ENCODE measurements at regions not wholly inside any gene's neighbourhood (a gene's known extent, or its start where the extent isn't known, plus 50 kb on each side); places are given as distances from the start of the nearest gene placed in this dataset.

DNA sequence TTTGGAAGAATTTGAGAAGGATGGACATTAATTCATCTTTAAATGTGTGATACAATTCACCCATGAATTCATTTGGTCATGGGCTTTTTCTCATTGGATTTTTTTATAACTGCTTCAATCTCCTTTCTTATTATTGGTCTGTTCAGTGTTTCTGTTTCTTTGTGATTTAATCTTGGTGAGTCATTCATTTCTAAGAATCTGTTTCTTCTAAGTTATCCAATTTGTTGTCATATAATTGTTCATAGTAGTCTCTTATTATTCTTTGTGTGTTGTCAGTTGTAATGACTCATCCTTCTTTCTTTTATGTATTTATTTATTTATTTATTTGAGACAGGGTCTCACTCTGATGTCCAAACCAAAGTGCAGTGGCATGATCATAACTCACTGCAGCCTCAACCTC, 146.1 kb upstream of the ZNF267 start (continued):
- TF ChIP-seq, protein P1, sequence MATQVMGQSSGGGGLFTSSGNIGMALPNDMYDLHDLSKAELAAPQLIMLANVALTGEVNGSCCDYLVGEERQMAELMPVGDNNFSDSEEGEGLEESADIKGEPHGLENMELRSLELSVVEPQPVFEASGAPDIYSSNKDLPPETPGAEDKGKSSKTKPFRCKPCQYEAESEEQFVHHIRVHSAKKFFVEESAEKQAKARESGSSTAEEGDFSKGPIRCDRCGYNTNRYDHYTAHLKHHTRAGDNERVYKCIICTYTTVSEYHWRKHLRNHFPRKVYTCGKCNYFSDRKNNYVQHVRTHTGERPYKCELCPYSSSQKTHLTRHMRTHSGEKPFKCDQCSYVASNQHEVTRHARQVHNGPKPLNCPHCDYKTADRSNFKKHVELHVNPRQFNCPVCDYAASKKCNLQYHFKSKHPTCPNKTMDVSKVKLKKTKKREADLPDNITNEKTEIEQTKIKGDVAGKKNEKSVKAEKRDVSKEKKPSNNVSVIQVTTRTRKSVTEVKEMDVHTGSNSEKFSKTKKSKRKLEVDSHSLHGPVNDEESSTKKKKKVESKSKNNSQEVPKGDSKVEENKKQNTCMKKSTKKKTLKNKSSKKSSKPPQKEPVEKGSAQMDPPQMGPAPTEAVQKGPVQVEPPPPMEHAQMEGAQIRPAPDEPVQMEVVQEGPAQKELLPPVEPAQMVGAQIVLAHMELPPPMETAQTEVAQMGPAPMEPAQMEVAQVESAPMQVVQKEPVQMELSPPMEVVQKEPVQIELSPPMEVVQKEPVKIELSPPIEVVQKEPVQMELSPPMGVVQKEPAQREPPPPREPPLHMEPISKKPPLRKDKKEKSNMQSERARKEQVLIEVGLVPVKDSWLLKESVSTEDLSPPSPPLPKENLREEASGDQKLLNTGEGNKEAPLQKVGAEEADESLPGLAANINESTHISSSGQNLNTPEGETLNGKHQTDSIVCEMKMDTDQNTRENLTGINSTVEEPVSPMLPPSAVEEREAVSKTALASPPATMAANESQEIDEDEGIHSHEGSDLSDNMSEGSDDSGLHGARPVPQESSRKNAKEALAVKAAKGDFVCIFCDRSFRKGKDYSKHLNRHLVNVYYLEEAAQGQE (IDR thresholded peaks at IDR 0.05; ENCODE audit: low read depth, low read length), result no peak
- TF ChIP-seq, protein P2, sequence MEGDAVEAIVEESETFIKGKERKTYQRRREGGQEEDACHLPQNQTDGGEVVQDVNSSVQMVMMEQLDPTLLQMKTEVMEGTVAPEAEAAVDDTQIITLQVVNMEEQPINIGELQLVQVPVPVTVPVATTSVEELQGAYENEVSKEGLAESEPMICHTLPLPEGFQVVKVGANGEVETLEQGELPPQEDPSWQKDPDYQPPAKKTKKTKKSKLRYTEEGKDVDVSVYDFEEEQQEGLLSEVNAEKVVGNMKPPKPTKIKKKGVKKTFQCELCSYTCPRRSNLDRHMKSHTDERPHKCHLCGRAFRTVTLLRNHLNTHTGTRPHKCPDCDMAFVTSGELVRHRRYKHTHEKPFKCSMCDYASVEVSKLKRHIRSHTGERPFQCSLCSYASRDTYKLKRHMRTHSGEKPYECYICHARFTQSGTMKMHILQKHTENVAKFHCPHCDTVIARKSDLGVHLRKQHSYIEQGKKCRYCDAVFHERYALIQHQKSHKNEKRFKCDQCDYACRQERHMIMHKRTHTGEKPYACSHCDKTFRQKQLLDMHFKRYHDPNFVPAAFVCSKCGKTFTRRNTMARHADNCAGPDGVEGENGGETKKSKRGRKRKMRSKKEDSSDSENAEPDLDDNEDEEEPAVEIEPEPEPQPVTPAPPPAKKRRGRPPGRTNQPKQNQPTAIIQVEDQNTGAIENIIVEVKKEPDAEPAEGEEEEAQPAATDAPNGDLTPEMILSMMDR (IDR thresholded peaks at IDR 0.05), result no peak
- TF ChIP-seq RFX5 (IDR thresholded peaks at IDR 0.05; ENCODE audit: low read length), result no peak
- no peak for TF ChIP-seq JUND (IDR thresholded peaks at IDR 0.05)
- TF ChIP-seq FOXM1 (IDR thresholded peaks at IDR 0.05; ENCODE audit: low read depth), result no peak
- TF ChIP-seq TAF1 (IDR thresholded peaks at IDR 0.05; ENCODE audit: borderline replicate concordance, low read depth, low read length), result no peak
- no peak for TF ChIP-seq RCOR1 (IDR thresholded peaks at IDR 0.05; ENCODE audit: low read length)
- TF ChIP-seq MEF2A (IDR thresholded peaks at IDR 0.05; ENCODE audit: borderline replicate concordance, low read depth), result no peak
- TF ChIP-seq, protein P3, sequence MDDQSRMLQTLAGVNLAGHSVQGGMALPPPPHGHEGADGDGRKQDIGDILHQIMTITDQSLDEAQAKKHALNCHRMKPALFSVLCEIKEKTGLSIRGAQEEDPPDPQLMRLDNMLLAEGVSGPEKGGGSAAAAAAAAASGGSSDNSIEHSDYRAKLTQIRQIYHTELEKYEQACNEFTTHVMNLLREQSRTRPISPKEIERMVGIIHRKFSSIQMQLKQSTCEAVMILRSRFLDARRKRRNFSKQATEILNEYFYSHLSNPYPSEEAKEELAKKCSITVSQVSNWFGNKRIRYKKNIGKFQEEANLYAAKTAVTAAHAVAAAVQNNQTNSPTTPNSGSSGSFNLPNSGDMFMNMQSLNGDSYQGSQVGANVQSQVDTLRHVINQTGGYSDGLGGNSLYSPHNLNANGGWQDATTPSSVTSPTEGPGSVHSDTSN (IDR thresholded peaks at IDR 0.05), result no peak

DNA sequence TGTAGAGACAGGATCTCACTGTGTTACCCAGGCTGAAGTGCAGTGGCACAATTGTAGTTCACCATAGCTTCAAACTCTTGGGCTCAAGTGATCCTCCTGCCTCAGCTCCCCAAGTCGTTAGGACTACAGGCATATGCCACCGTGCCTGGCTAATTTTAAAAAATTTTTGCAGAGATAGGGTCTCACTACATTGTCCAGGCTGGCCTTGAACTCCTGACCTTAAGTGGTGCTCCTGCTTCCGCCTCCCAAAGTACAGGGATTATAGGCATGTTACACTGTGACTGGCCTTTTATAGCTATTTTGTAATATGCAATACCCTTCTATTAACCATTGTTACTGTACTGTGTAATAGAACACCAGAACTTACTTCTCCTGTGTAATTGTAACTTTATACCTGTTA, 139.3 kb upstream of the ZNF267 start:
- peaks cover 8% of the 10 kb centered on the region for H3F3A ChIP-seq (replicated peaks; ENCODE audit: insufficient read depth)
- H3K9ac ChIP-seq, result no peak overlapping the region
- H3K9me2 ChIP-seq, result no peaks in the 10 kb centered on the region
- peaks cover 24 to 84% of the 10 kb centered on the region in 2 experiments for H3K36me3 ChIP-seq (replicated peaks in 1 of 2; ENCODE audit: control insufficient read depth in 1 of 2, insufficient read depth in 2 of 2, low read length in 1 of 2)
- H3K4me2 ChIP-seq, result no peak overlapping the region
- no peak overlapping the region for H3K4me3 ChIP-seq (ENCODE audit: low read depth in 2 of 2, low read length in 1 of 2)
- no peaks in the 10 kb centered on the region for H3K4me1 ChIP-seq (ENCODE audit: control insufficient read depth in 1 of 2, insufficient read depth in 2 of 2, low read depth in 1 of 2, low read length in 1 of 2)
- WGBS (ENCODE audit: low lambda C conversion rate), result 79% methylated on average over 3 of the region's 3 CpGs
- no peaks in the 10 kb centered on the region for H3K27me3 ChIP-seq (ENCODE audit: insufficient read depth)
- H3K79me2 ChIP-seq (ENCODE audit: insufficient read depth), result peaks cover 9% of the 10 kb centered on the region; the same call in 1 of the 2 replicates
- no peak overlapping the region for H3K27ac ChIP-seq (ENCODE audit: low read depth in 2 of 2, low read length in 1 of 2)
- CTCF ChIA-PET, result no interaction called here
- no peak for DNase-seq
- H3K9me3 ChIP-seq, result peaks cover 22% of the 10 kb centered on the region
- POLR2A ChIA-PET, result no interaction called here
- H4K20me1 ChIP-seq (ENCODE audit: insufficient read depth), result no peaks in the 10 kb centered on the region
- H2AFZ ChIP-seq (ENCODE audit: low read depth), result no peak overlapping the region
- no peak for TF ChIP-seq JUND (IDR thresholded peaks at IDR 0.05)
- TF ChIP-seq, protein P4, sequence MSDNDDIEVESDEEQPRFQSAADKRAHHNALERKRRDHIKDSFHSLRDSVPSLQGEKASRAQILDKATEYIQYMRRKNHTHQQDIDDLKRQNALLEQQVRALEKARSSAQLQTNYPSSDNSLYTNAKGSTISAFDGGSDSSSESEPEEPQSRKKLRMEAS (IDR thresholded peaks at IDR 0.05; ENCODE audit: low read depth), result no peak
- no peak for TF ChIP-seq POLR2AphosphoS5 (IDR thresholded peaks at IDR 0.05; ENCODE audit: low read depth, low read length)
- TF ChIP-seq MXI1 (IDR thresholded peaks at IDR 0.05; ENCODE audit: low read depth, low read length), result no peak
- TF ChIP-seq, protein P5, sequence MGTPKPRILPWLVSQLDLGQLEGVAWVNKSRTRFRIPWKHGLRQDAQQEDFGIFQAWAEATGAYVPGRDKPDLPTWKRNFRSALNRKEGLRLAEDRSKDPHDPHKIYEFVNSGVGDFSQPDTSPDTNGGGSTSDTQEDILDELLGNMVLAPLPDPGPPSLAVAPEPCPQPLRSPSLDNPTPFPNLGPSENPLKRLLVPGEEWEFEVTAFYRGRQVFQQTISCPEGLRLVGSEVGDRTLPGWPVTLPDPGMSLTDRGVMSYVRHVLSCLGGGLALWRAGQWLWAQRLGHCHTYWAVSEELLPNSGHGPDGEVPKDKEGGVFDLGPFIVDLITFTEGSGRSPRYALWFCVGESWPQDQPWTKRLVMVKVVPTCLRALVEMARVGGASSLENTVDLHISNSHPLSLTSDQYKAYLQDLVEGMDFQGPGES (IDR thresholded peaks at IDR 0.05; ENCODE audit: low read depth, low read length), result no peak
- TF ChIP-seq RCOR1 (IDR thresholded peaks at IDR 0.05; ENCODE audit: low read length), result no peak
- TF ChIP-seq, protein P2 (IDR thresholded peaks at IDR 0.05), result no peak
- TF ChIP-seq, protein P3 (IDR thresholded peaks at IDR 0.05), result no peak
- TF ChIP-seq SMC3 (IDR thresholded peaks at IDR 0.05; ENCODE audit: low read depth, low read length), result no peak
- TF ChIP-seq, protein P6, sequence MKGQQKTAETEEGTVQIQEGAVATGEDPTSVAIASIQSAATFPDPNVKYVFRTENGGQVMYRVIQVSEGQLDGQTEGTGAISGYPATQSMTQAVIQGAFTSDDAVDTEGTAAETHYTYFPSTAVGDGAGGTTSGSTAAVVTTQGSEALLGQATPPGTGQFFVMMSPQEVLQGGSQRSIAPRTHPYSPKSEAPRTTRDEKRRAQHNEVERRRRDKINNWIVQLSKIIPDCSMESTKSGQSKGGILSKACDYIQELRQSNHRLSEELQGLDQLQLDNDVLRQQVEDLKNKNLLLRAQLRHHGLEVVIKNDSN (IDR thresholded peaks at IDR 0.05; ENCODE audit: borderline replicate concordance, low read depth), result no peak
- TF ChIP-seq, protein P7, sequence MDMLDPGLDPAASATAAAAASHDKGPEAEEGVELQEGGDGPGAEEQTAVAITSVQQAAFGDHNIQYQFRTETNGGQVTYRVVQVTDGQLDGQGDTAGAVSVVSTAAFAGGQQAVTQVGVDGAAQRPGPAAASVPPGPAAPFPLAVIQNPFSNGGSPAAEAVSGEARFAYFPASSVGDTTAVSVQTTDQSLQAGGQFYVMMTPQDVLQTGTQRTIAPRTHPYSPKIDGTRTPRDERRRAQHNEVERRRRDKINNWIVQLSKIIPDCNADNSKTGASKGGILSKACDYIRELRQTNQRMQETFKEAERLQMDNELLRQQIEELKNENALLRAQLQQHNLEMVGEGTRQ (IDR thresholded peaks at IDR 0.05; ENCODE audit: borderline replicate concordance, low read depth, low read length), result no peak
- TF ChIP-seq TAF1 (IDR thresholded peaks at IDR 0.05; ENCODE audit: borderline replicate concordance, low read depth, low read length), result no peak
- TF ChIP-seq SIN3A (IDR thresholded peaks at IDR 0.05; ENCODE audit: borderline replicate concordance, low read depth, low read length), result no peak
